ENCODE measurements at regions not wholly inside any gene's neighbourhood (a gene's known extent, or its start where the extent isn't known, plus 50 kb on each side); places are given as distances from the start of the nearest gene placed in this dataset.

DNA sequence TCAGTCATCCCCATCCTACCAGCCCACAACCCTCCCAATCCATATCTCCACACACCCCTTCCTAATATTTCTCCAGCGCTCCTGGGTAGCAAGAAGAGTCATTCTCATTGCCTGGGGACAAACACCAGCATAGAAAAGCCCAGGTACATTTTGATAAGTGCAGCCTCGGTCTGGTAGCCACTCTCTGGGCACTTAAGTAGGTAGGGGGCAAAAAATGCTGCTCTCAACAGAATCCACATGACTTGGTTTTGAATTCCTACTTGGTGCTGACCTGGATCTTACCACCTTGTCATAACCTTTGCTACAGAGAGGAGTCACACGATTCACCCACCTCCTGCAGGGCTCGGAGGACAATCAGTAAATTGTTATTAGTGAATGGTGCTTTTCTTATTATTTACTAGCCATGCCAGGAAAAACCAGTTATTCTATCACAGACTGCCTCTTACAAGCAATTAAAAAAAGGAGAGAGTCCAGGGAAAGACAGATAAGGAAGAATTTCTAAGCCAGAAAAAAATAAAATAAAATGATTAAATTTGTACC lies 249.1 kb downstream of the LY86 start:
- no peak for DNase-seq (ENCODE audit: extremely low spot score)
- CTCF ChIA-PET: no interaction called here
- POLR2A ChIA-PET: no interaction called here
- TF ChIP-seq ARNT (IDR thresholded peaks at IDR 0.05): no peak
- TF ChIP-seq L3MBTL2 (conservative IDR thresholded peaks at IDR 0.05): no peak
- TF ChIP-seq SUZ12 (IDR thresholded peaks at IDR 0.05): no peak
- TF ChIP-seq NFRKB (IDR thresholded peaks at IDR 0.05): no peak

GRCh38 chr6:6840831-6841291 lies 252.3 kb downstream of the LY86 start:
- TF ChIP-seq TARDBP (IDR thresholded peaks at IDR 0.05) (no peak), HDGF (IDR thresholded peaks at IDR 0.05; ENCODE audit: borderline replicate concordance) (no peak), CTBP1 (IDR thresholded peaks at IDR 0.05; ENCODE audit: borderline replicate concordance) (no peak), FOXK2 (IDR thresholded peaks at IDR 0.05) (no peak), FOXA1 (IDR thresholded peaks at IDR 0.05) (no peak), SUZ12 (IDR thresholded peaks at IDR 0.05) (no peak), ARNT (IDR thresholded peaks at IDR 0.05) (no peak), LEF1 (IDR thresholded peaks at IDR 0.05; ENCODE audit: borderline replicate concordance) (no peak)
- TF ChIP-seq, protein P1, sequence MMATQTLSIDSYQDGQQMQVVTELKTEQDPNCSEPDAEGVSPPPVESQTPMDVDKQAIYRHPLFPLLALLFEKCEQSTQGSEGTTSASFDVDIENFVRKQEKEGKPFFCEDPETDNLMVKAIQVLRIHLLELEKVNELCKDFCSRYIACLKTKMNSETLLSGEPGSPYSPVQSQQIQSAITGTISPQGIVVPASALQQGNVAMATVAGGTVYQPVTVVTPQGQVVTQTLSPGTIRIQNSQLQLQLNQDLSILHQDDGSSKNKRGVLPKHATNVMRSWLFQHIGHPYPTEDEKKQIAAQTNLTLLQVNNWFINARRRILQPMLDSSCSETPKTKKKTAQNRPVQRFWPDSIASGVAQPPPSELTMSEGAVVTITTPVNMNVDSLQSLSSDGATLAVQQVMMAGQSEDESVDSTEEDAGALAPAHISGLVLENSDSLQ (IDR thresholded peaks at IDR 0.05): no peak
- DNase-seq (ENCODE audit: extremely low spot score): no peak
- CTCF ChIA-PET: no interaction called here
- POLR2A ChIA-PET: no interaction called here

GRCh38 chr6:6841571-6841970 lies 253.1 kb downstream of the LY86 start:
- no peak for DNase-seq (ENCODE audit: extremely low spot score)
- ChIA-PET POLR2A (no interaction called here), CTCF (no interaction called here)
- TF ChIP-seq FOXA1 (IDR thresholded peaks at IDR 0.05): no peak
- TF ChIP-seq NFRKB (IDR thresholded peaks at IDR 0.05): no peak
- TF ChIP-seq ELF4 (IDR thresholded peaks at IDR 0.05): no peak
- TF ChIP-seq LEF1 (IDR thresholded peaks at IDR 0.05; ENCODE audit: borderline replicate concordance): no peak
- TF ChIP-seq TARDBP (IDR thresholded peaks at IDR 0.05): no peak
- TF ChIP-seq L3MBTL2 (conservative IDR thresholded peaks at IDR 0.05): no peak
- no peak for TF ChIP-seq SP1 (IDR thresholded peaks at IDR 0.05)
- no peak for TF ChIP-seq FOXK2 (IDR thresholded peaks at IDR 0.05)
- TF ChIP-seq HDGF (IDR thresholded peaks at IDR 0.05; ENCODE audit: borderline replicate concordance): no peak

DNA sequence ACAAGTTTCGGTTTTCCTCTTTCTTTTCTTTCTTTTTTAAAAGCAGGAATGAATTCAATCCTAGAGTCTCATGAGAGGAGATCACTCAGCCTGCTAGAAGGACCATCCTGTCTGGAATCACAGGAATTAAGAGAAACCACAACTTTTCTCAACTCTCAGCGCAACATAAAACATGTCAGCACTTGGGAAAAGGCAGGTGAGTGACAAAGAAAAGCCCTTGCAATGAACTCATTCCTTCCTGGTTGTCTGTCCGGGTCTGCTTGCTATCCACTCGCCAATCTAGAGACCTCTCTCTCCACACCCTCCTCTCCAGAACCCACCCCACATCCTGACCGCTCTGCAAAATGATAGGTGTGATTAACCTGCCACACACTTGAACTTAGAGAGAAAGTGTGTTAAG lies 253.8 kb downstream of the LY86 start:
- no peak for TF ChIP-seq FOXM1 (IDR thresholded peaks at IDR 0.05; ENCODE audit: borderline replicate concordance)
- no peak for TF ChIP-seq FOXK2 (IDR thresholded peaks at IDR 0.05)
- no peak for TF ChIP-seq L3MBTL2 (conservative IDR thresholded peaks at IDR 0.05)
- TF ChIP-seq FOXA1 (IDR thresholded peaks at IDR 0.05): no peak
- POLR2A ChIA-PET: no interaction called here
- CTCF ChIA-PET: no interaction called here
- no peak for DNase-seq (ENCODE audit: extremely low spot score)

DNA sequence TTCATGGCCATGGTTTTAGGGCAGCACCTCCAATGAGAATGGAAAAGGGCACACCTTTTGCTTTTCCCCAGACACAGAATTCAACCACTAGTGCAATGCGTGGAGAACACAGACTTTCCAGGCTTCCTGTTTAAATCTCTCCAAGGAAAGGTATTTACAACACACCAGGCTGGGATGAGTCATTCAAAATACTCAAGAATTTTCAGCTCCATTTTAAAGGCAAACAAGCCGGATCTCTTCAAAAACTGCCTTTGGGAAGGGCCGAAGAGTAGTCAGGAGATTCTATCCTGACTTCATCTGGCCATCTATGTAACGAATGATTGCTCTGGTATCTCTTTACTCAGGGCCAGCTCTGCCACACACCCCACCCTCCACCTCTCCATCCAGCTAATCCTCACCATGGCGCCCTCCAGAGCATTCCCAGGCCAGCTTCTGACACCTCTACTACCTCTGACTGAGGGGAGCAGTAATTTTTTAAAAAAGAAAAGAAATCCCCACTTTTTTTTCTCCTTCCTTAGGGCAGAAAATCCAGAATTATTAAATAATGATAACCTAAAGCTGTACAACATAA lies 254.6 kb downstream of the LY86 start:
- POLR2A ChIA-PET: no interaction called here
- CTCF ChIA-PET: no interaction called here
- DNase-seq (ENCODE audit: extremely low spot score): no peak
- TF ChIP-seq ARNT (IDR thresholded peaks at IDR 0.05) (no peak), CTBP1 (IDR thresholded peaks at IDR 0.05; ENCODE audit: borderline replicate concordance) (no peak), BHLHE40 (IDR thresholded peaks at IDR 0.05; ENCODE audit: borderline replicate concordance) (no peak), SUZ12 (IDR thresholded peaks at IDR 0.05) (no peak), NFRKB (IDR thresholded peaks at IDR 0.05) (no peak)
- TF ChIP-seq, protein P1 (IDR thresholded peaks at IDR 0.05): no peak

GRCh38 chr6:6843777-6844176 lies 255.3 kb downstream of the LY86 start:
- TF ChIP-seq FOXK2 (IDR thresholded peaks at IDR 0.05) (no peak), LEF1 (IDR thresholded peaks at IDR 0.05; ENCODE audit: borderline replicate concordance) (no peak)
- POLR2A ChIA-PET: no interaction called here
- CTCF ChIA-PET: no interaction called here
- DNase-seq (ENCODE audit: extremely low spot score): no peak

GRCh38 chr6:6844530-6844929 lies 256.0 kb downstream of the LY86 start:
- POLR2A ChIA-PET: no interaction called here
- no peak for TF ChIP-seq LEF1 (IDR thresholded peaks at IDR 0.05; ENCODE audit: borderline replicate concordance)
- TF ChIP-seq NFRKB (IDR thresholded peaks at IDR 0.05): no peak
- TF ChIP-seq BHLHE40 (IDR thresholded peaks at IDR 0.05; ENCODE audit: borderline replicate concordance): no peak
- TF ChIP-seq ARNT (IDR thresholded peaks at IDR 0.05): no peak
- TF ChIP-seq SP1 (IDR thresholded peaks at IDR 0.05): no peak
- no peak for TF ChIP-seq CTBP1 (IDR thresholded peaks at IDR 0.05; ENCODE audit: borderline replicate concordance)
- TF ChIP-seq FOXM1 (IDR thresholded peaks at IDR 0.05; ENCODE audit: borderline replicate concordance): no peak
- no peak for TF ChIP-seq ZNF384 (IDR thresholded peaks at IDR 0.05)
- TF ChIP-seq FOXK2 (IDR thresholded peaks at IDR 0.05): no peak
- TF ChIP-seq, protein P1 (IDR thresholded peaks at IDR 0.05): no peak
- CTCF ChIA-PET: no interaction called here
- no peak for DNase-seq (ENCODE audit: extremely low spot score)

All from HEK293T (cell line).